ENCODE measurements at regions not wholly inside any gene's neighbourhood (a gene's known extent, or its start where the extent isn't known, plus 50 kb on each side); places are given as distances from the start of the nearest gene placed in this dataset.

- POLR2A ChIA-PET, result no interaction called here
- BruUV-seq (replicated peaks), result no TSS peak
Measured at GRCh38 chr20:52809003-52809402, 163.2 kb upstream of the TSHZ2 start.

GRCh38 chr20:52806918-52807317 is 165.2 kb upstream of the TSHZ2 start:
- H3K9me3 ChIP-seq, result no peaks in the 10 kb centered on the region
- H3K9me3 Mint-ChIP-seq (ENCODE audit: unreplicated experiment), result no peaks in the 10 kb centered on the region
- no peak overlapping the region for H3K27ac Mint-ChIP-seq (ENCODE audit: unreplicated experiment)
- no TSS peak for BruUV-seq (replicated peaks)
- no peaks in the 10 kb centered on the region for H3K36me3 ChIP-seq (ENCODE audit: control insufficient read depth, insufficient read depth, low read length)
- intact Hi-C loops (cut with micrococcal nuclease; ENCODE audit: unreplicated experiment), result no loop called here
- TF ChIP-seq CTCF (IDR thresholded peaks at IDR 0.05; ENCODE audit: insufficient read depth in 1 of 2, low read depth in 1 of 2, low read length in 1 of 2, severe bottlenecking in 1 of 2, unreplicated experiment in 1 of 2), result no peak
- no peaks in the 10 kb centered on the region for H3K27me3 ChIP-seq (replicated peaks; ENCODE audit: control insufficient read depth, insufficient read depth, low read length)
- peaks cover 5% of the 10 kb centered on the region for H3K27me3 Mint-ChIP-seq (ENCODE audit: insufficient read depth, unreplicated experiment)
- no peaks in the 10 kb centered on the region for H3K4me1 Mint-ChIP-seq (ENCODE audit: low read depth, unreplicated experiment)
- H3K4me1 ChIP-seq, result no peaks in the 10 kb centered on the region
- ChIA-PET POLR2A (no interaction called here), CTCF (no interaction called here)
- H3K36me3 Mint-ChIP-seq (ENCODE audit: insufficient read depth, unreplicated experiment), result no peaks in the 10 kb centered on the region
- no peak overlapping the region for H3K4me3 Mint-ChIP-seq (ENCODE audit: unreplicated experiment)
- no peak for DNase-seq
- no peak overlapping the region for H3K4me3 ChIP-seq (ENCODE audit: low read depth, low read length)

More at GRCh38 chr20:52809003-52809402, 163.2 kb upstream of the TSHZ2 start:
- H3K4me3 ChIP-seq (ENCODE audit: low read depth, low read length), result no peak overlapping the region
- Mint-ChIP-seq H3K4me3 (ENCODE audit: unreplicated experiment) (no peak overlapping the region), H3K27ac (ENCODE audit: unreplicated experiment) (no peak overlapping the region), H3K36me3 (ENCODE audit: insufficient read depth, unreplicated experiment) (no peaks in the 10 kb centered on the region), H3K9me3 (ENCODE audit: unreplicated experiment) (no peaks in the 10 kb centered on the region), H3K27me3 (ENCODE audit: insufficient read depth, unreplicated experiment) (peaks cover 8% of the 10 kb centered on the region), H3K4me1 (ENCODE audit: low read depth, unreplicated experiment) (no peaks in the 10 kb centered on the region)
- H3K4me1 ChIP-seq, result no peaks in the 10 kb centered on the region
- TF ChIP-seq CTCF (IDR thresholded peaks at IDR 0.05; ENCODE audit: insufficient read depth in 1 of 2, low read depth in 1 of 2, low read length in 1 of 2, severe bottlenecking in 1 of 2, unreplicated experiment in 1 of 2), result no peak
- no peaks in the 10 kb centered on the region for H3K9me3 ChIP-seq
- H3K27me3 ChIP-seq (replicated peaks; ENCODE audit: control insufficient read depth, insufficient read depth, low read length), result no peaks in the 10 kb centered on the region
- intact Hi-C loops (cut with micrococcal nuclease; ENCODE audit: unreplicated experiment), result no loop called here
- H3K36me3 ChIP-seq (ENCODE audit: control insufficient read depth, insufficient read depth, low read length), result no peaks in the 10 kb centered on the region
- CTCF ChIA-PET, result no interaction called here
- DNase-seq, result no peak

- CTCF ChIA-PET, result no interaction called here
- BruUV-seq (replicated peaks), result no TSS peak
Measured at GRCh38 chr20:52805843-52806242, 166.3 kb upstream of the TSHZ2 start.

More at GRCh38 chr20:52805843-52806242, 166.3 kb upstream of the TSHZ2 start:
- DNase-seq, result no peak
- TF ChIP-seq CTCF (IDR thresholded peaks at IDR 0.05; ENCODE audit: insufficient read depth in 1 of 2, low read depth in 1 of 2, low read length in 1 of 2, severe bottlenecking in 1 of 2, unreplicated experiment in 1 of 2), result no peak
- no peak overlapping the region for H3K4me3 Mint-ChIP-seq (ENCODE audit: unreplicated experiment)
- Histone ChIP-seq H3K4me3 (ENCODE audit: low read depth, low read length) (no peak overlapping the region), H3K27me3 (replicated peaks; ENCODE audit: control insufficient read depth, insufficient read depth, low read length) (no peaks in the 10 kb centered on the region), H3K4me1 (no peaks in the 10 kb centered on the region), H3K36me3 (ENCODE audit: control insufficient read depth, insufficient read depth, low read length) (no peaks in the 10 kb centered on the region), H3K9me3 (no peaks in the 10 kb centered on the region)
- peaks cover 5% of the 10 kb centered on the region for H3K27me3 Mint-ChIP-seq (ENCODE audit: insufficient read depth, unreplicated experiment)
- H3K36me3 Mint-ChIP-seq (ENCODE audit: insufficient read depth, unreplicated experiment), result no peaks in the 10 kb centered on the region
- no peaks in the 10 kb centered on the region for H3K4me1 Mint-ChIP-seq (ENCODE audit: low read depth, unreplicated experiment)
- POLR2A ChIA-PET, result no interaction called here
- intact Hi-C loops (cut with micrococcal nuclease; ENCODE audit: unreplicated experiment), result no loop called here
- no peak overlapping the region for H3K27ac Mint-ChIP-seq (ENCODE audit: unreplicated experiment)
- H3K9me3 Mint-ChIP-seq (ENCODE audit: unreplicated experiment), result no peaks in the 10 kb centered on the region
